ENCODE measurements at regions not wholly inside any gene's neighbourhood (a gene's known extent, or its start where the extent isn't known, plus 50 kb on each side); places are given as distances from the start of the nearest gene placed in this dataset.

DNA sequence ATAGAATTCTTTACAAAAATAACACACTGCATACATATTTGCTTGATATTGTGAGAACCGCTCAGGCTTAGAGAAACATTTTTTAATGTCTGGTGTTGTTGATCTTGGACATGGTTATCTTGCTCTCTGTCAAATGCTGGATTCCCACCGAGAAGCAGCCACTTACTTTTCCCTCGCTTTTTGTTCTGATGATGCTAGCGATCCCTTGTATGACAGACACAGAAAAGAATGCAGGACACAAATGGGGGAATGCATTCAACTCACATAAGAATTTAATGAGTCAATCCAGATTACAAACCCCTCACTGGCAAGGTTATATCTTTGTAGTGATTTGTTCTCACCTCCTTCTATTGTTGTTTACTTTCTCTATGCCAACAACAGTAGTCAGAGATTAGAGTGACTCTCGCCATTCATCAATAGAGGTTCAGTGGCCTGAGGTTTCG is 76.8 kb upstream of the AKT3 start:
- TF ChIP-seq, protein P1, sequence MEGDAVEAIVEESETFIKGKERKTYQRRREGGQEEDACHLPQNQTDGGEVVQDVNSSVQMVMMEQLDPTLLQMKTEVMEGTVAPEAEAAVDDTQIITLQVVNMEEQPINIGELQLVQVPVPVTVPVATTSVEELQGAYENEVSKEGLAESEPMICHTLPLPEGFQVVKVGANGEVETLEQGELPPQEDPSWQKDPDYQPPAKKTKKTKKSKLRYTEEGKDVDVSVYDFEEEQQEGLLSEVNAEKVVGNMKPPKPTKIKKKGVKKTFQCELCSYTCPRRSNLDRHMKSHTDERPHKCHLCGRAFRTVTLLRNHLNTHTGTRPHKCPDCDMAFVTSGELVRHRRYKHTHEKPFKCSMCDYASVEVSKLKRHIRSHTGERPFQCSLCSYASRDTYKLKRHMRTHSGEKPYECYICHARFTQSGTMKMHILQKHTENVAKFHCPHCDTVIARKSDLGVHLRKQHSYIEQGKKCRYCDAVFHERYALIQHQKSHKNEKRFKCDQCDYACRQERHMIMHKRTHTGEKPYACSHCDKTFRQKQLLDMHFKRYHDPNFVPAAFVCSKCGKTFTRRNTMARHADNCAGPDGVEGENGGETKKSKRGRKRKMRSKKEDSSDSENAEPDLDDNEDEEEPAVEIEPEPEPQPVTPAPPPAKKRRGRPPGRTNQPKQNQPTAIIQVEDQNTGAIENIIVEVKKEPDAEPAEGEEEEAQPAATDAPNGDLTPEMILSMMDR (conservative IDR thresholded peaks at IDR 0.05 in 1 of 2, IDR thresholded peaks at IDR 0.05 in 1 of 2; ENCODE audit: extremely low read depth in 1 of 2, insufficient read depth in 1 of 2, low read depth in 1 of 2, low read length in 2 of 2), result no peak
- no peak for TF ChIP-seq EZH2 (IDR thresholded peaks at IDR 0.05; ENCODE audit: borderline replicate concordance, low read length)
